ENCODE measurements at regions not wholly inside any gene's neighbourhood (a gene's known extent, or its start where the extent isn't known, plus 50 kb on each side); places are given as distances from the start of the nearest gene placed in this dataset.

- DNase-seq: no peak
- no peaks in the 10 kb centered on the region for H3K27me3 ChIP-seq (ENCODE audit: control insufficient read depth in 3 of 3, insufficient read depth in 3 of 3, low read length in 2 of 3)
- WGBS, 2 donors: 74 to 77% methylated on average over 2 of the region's 2 CpGs
- no peaks in the 10 kb centered on the region for H3K36me3 ChIP-seq (ENCODE audit: control insufficient read depth in 4 of 4, insufficient read depth in 4 of 4, low read length in 4 of 4)
- TF ChIP-seq CTCF (IDR thresholded peaks at IDR 0.05; ENCODE audit: control extremely low read depth, extremely low read depth): no peak
- H3K9me3 ChIP-seq (ENCODE audit: control insufficient read depth in 4 of 4, insufficient read depth in 3 of 4, low read length in 3 of 4): peaks cover 0 to 3% (median 0%) of the 10 kb centered on the region in 4 donors
- no peak overlapping the region for H3K4me3 ChIP-seq
- ATAC-seq (ENCODE audit: insufficient read depth, low FRiP score): peak; percentile 29
- H3K9ac ChIP-seq (ENCODE audit: insufficient read depth in 1 of 2, low read length in 2 of 2): no peak overlapping the region
- no peak overlapping the region for H3K27ac ChIP-seq (ENCODE audit: low read depth in 1 of 2, low read length in 1 of 2)
- no peaks in the 10 kb centered on the region for H3K4me1 ChIP-seq (ENCODE audit: control insufficient read depth in 5 of 5, insufficient read depth in 5 of 5, low read length in 5 of 5)
These were observed 193.8 kb upstream of the RND3 start for GRCh38 chr2:150681120-150681804.

GRCh38 chr2:150679456-150680120, 192.1 kb upstream of the RND3 start:
- Histone ChIP-seq H3K4me1 (ENCODE audit: control insufficient read depth in 5 of 5, insufficient read depth in 5 of 5, low read length in 5 of 5) (no peaks in the 10 kb centered on the region), H3K27me3 (ENCODE audit: control insufficient read depth in 3 of 3, insufficient read depth in 3 of 3, low read length in 2 of 3) (no peaks in the 10 kb centered on the region), H3K9me3 (ENCODE audit: control insufficient read depth in 4 of 4, insufficient read depth in 3 of 4, low read length in 3 of 4) (peaks cover 0 to 3% (median 0%) of the 10 kb centered on the region in 4 donors), H3K9ac (ENCODE audit: insufficient read depth in 1 of 2, low read length in 2 of 2) (no peak overlapping the region), H3K4me3 (no peak overlapping the region), H3K36me3 (ENCODE audit: control insufficient read depth in 4 of 4, insufficient read depth in 4 of 4, low read length in 4 of 4) (no peaks in the 10 kb centered on the region), H3K27ac (ENCODE audit: low read depth in 1 of 2, low read length in 1 of 2) (no peak overlapping the region)
- no peak for DNase-seq
- no peak for TF ChIP-seq CTCF (IDR thresholded peaks at IDR 0.05; ENCODE audit: control extremely low read depth, extremely low read depth)
- no peak for ATAC-seq (ENCODE audit: insufficient read depth, low FRiP score)
- WGBS, 2 donors: 88 to 92% methylated on average over 8 of the region's 8 CpGs

- Histone ChIP-seq H3K27ac (ENCODE audit: low read depth in 1 of 2, low read length in 1 of 2) (no peak overlapping the region), H3K9ac (ENCODE audit: insufficient read depth in 1 of 2, low read length in 2 of 2) (no peak overlapping the region), H3K36me3 (ENCODE audit: control insufficient read depth in 4 of 4, insufficient read depth in 4 of 4, low read length in 4 of 4) (no peaks in the 10 kb centered on the region), H3K4me3 (no peak overlapping the region), H3K9me3 (ENCODE audit: control insufficient read depth in 4 of 4, insufficient read depth in 3 of 4, low read length in 3 of 4) (peaks cover 0 to 3% (median 0%) of the 10 kb centered on the region in 4 donors), H3K4me1 (ENCODE audit: control insufficient read depth in 5 of 5, insufficient read depth in 5 of 5, low read length in 5 of 5) (peaks cover 0 to 2% (median 0%) of the 10 kb centered on the region in 5 donors), H3K27me3 (ENCODE audit: control insufficient read depth in 3 of 3, insufficient read depth in 3 of 3, low read length in 2 of 3) (no peaks in the 10 kb centered on the region)
- WGBS, 2 donors: 75 to 76% methylated on average over 4 of the region's 4 CpGs
- no peak for TF ChIP-seq CTCF (IDR thresholded peaks at IDR 0.05; ENCODE audit: control extremely low read depth, extremely low read depth)
- ATAC-seq (ENCODE audit: insufficient read depth, low FRiP score) (no peak), DNase-seq (peak in 1 of 3 donors; percentile 9)
These were observed 190.1 kb upstream of the RND3 start for GRCh38 chr2:150677551-150677950.

Measured in lung (tissue), 11 donors.